Testis (tissue), 2 donors: ENCODE measurements at regions not wholly inside any gene's neighbourhood (a gene's known extent, or its start where the extent isn't known, plus 50 kb on each side); places are given as distances from the start of the nearest gene placed in this dataset.

Experiments used
- CTCF ChIP-seq, 3 experiments: fragments of 450-650 bp in 2 of 3; fragments of 200-600 bp in 1 of 3; sonication (generic) in 1 of 3; IDR thresholded peaks; one replicate each; pipeline ENCODE4 v1.5.1; 2016 to 2019; ENCODE audit warnings: antibody characterized with exemption in 3 of 3, mild to moderate bottlenecking in 2 of 3, moderate library complexity in 1 of 3
- POLR2A ChIP-seq: fragments of 450-650 bp; IDR thresholded peaks from one replicate; pipeline ENCODE4 v1.6.1; 2017; ENCODE audit warnings: antibody characterized with exemption, mild to moderate bottlenecking, moderate library complexity

- TF ChIP-seq CTCF (IDR thresholded peaks at IDR 0.05) (no peak), POLR2A (no peak)
These were observed 64.2 kb upstream of the GREB1L start for GRCh38 chr18:21177822-21178221.
